GM12878 (cell line): ENCODE measurements at regions not wholly inside any gene's neighbourhood (a gene's known extent, or its start where the extent isn't known, plus 50 kb on each side); places are given as distances from the start of the nearest gene placed in this dataset.

Experiments
- ATAC-seq: fragments of 200-7000 bp; cut with Tn5 transposase; 3 replicates; pipeline ENCODE4 v1.9.1; 2020; ENCODE audit warnings: mild to moderate bottlenecking, moderate library complexity
- BruUV-seq: library from RNA; stranded (reverse); fragments of 400-500 nt; replicated peaks from 2 replicates; lab custom pipeline; 2021; lab: Mats Ljungman, UMichigan
- CTCF ChIA-PET: fragments of 300-600 bp; sonication (Branson Sonifier 250); formaldehyde crosslinking; extraction: SDS; loops from one replicate; lab custom pipeline; 2021; ENCODE audit warnings: inconsistent platforms; lab: Yijun Ruan, JAX
- POLR2A ChIA-PET: fragments of 350-600 bp; formaldehyde crosslinking; extraction: SDS; loops from one replicate; lab custom pipeline; 2021; ENCODE audit warnings: inconsistent platforms; lab: Charles Lee
- RAD21 ChIA-PET: fragments of 300-600 bp; sonication (Branson Sonifier 250); formaldehyde crosslinking; loops from one replicate; lab custom pipeline; 2023; ENCODE audit warnings: antibody characterized with exemption; ENCODE audit not compliant: unreplicated experiment; lab: Charles Lee
- SMC1A ChIA-PET: fragments of 300-600 bp; sonication (Branson Sonifier 250); formaldehyde crosslinking; loops from one replicate; lab custom pipeline; 2023; ENCODE audit not compliant: unreplicated experiment, uncharacterized antibody; lab: Charles Lee
- DNase-seq: peaks from one replicate; pipeline ENCODE4 v3.0.0-alpha.2; 2011; ENCODE audit warnings: low read depth, low spot score
- FAIRE-seq: peaks from 3 replicates; lab custom pipeline; 2011; peaks lifted over from hg19 to GRCh38; lab: Jason Lieb, UNC
- H2AFZ ChIP-seq: 2 replicates; pipeline ENCODE4 v1.6.0; 2011; ENCODE audit warnings: low read depth, low read length, control low read depth; ENCODE audit not compliant: control insufficient read depth
- H3K27ac ChIP-seq: 2 replicates; pipeline ENCODE4 v1.5.1; 2011; ENCODE audit warnings: control low read depth; ENCODE audit not compliant: control insufficient read depth, insufficient read depth
- H3K27me3 ChIP-seq, 2 experiments: replicated peaks in 1 of 2; 2 replicates each; pipeline versions ENCODE4 v1.6.0 to v1.6.1; 2011; ENCODE audit warnings: low read length in 1 of 2; ENCODE audit not compliant: control insufficient read depth in 2 of 2, insufficient read depth in 2 of 2
- H3K36me3 ChIP-seq, 2 experiments: 2 replicates each; pipeline ENCODE4 v1.5.1; 2011; ENCODE audit warnings: low read length in 1 of 2; ENCODE audit not compliant: control insufficient read depth in 2 of 2, insufficient read depth in 2 of 2
- H3K4me1 ChIP-seq: 2 replicates; pipeline ENCODE4 v1.6.1; 2011; ENCODE audit warnings: mild to moderate bottlenecking, low read length, moderate library complexity, mixed read lengths; ENCODE audit not compliant: control insufficient read depth, insufficient read depth
- H3K4me2 ChIP-seq: 2 replicates; pipeline ENCODE4 v1.6.0; 2011; ENCODE audit warnings: control low read depth; ENCODE audit not compliant: control insufficient read depth, insufficient read depth
- H3K4me3 ChIP-seq: fragments of 200-600 bp; sonication (generic); 2 replicates; pipeline ENCODE4 v1.5.1; 2016
- H3K79me2 ChIP-seq: 2 replicates; pipeline ENCODE4 v1.6.0; 2011; ENCODE audit warnings: low read length; ENCODE audit not compliant: control insufficient read depth, insufficient read depth
- H3K9ac ChIP-seq: 2 replicates; pipeline ENCODE4 v1.8.0; 2011; ENCODE audit warnings: low read length, control low read depth, mixed read lengths; ENCODE audit not compliant: control insufficient read depth, insufficient read depth
- H3K9me3 ChIP-seq: replicated peaks from 3 replicates; pipeline ENCODE4 v1.5.1; 2011; ENCODE audit warnings: mild to moderate bottlenecking, low read length; ENCODE audit not compliant: control insufficient read depth, insufficient read depth
- H4K20me1 ChIP-seq: 2 replicates; pipeline ENCODE4 v1.6.0; 2011; ENCODE audit not compliant: control insufficient read depth, insufficient read depth
- ETV6 ChIP-seq, 2 experiments: fragments of 450-650 bp in 1 of 2; IDR thresholded peaks in 1 of 2; conservative IDR thresholded peaks in 1 of 2; 2 replicates each; pipeline ENCODE4 v1.6.1; 2014; ENCODE audit warnings: antibody characterized with exemption in 1 of 2, borderline replicate concordance in 1 of 2, low read depth in 1 of 2, mild to moderate bottlenecking in 1 of 2, moderate library complexity in 1 of 2
- HDGF ChIP-seq: fragments of 450-650 bp; IDR thresholded peaks from 2 replicates; pipeline ENCODE4 v1.6.1; 2016; ENCODE audit warnings: antibody characterized with exemption
- IRF4 ChIP-seq: IDR thresholded peaks from 2 replicates; pipeline ENCODE4 v1.6.1; 2011; ENCODE audit warnings: low read depth, low read length
- MEF2B ChIP-seq: fragments of 450-650 bp; IDR thresholded peaks from 2 replicates; pipeline ENCODE4 v1.6.1; 2018; ENCODE audit warnings: mild to moderate bottlenecking, moderate library complexity; ENCODE audit not compliant: partially characterized antibody, poor library complexity, severe bottlenecking
- MYB ChIP-seq: fragments of 150-350 bp; IDR thresholded peaks from 2 replicates; pipeline ENCODE4 v1.6.1; 2014; ENCODE audit warnings: mild to moderate bottlenecking, low read depth, low read length, borderline replicate concordance
- PAX8 ChIP-seq: fragments of 450-650 bp; IDR thresholded peaks from 2 replicates; pipeline ENCODE4 v1.6.1; 2017; ENCODE audit warnings: mild to moderate bottlenecking, moderate library complexity
- RUNX3 ChIP-seq: IDR thresholded peaks from 2 replicates; pipeline ENCODE4 v1.6.1; 2012; ENCODE audit warnings: low read length, inconsistent platforms
- SMC3 ChIP-seq: IDR thresholded peaks from 2 replicates; pipeline ENCODE4 v1.6.1; 2011; ENCODE audit warnings: low read length, improper control_type of control experiment, borderline replicate concordance
- SUZ12 ChIP-seq: fragments of 200-600 bp; sonication (generic); IDR thresholded peaks from one replicate; pipeline ENCODE4 v1.6.1; 2018; ENCODE audit warnings: antibody characterized with exemption, mild to moderate bottlenecking; ENCODE audit not compliant: unreplicated experiment
- TBL1XR1 ChIP-seq: IDR thresholded peaks from 2 replicates; pipeline ENCODE4 v1.6.1; 2012; ENCODE audit warnings: low read depth, low read length, improper control_type of control experiment
- USF2 ChIP-seq: IDR thresholded peaks from 2 replicates; pipeline ENCODE4 v1.6.1; 2011; ENCODE audit warnings: low read depth, low read length, improper control_type of control experiment, borderline replicate concordance
- ZNF622 ChIP-seq: fragments of 450-650 bp; IDR thresholded peaks from 2 replicates; pipeline ENCODE4 v1.6.1; 2017; ENCODE audit warnings: mild to moderate bottlenecking, inconsistent platforms
- WGBS: methylation state at CpG from one replicate; pipeline ENCODE4 v1.1.6; 2016; ENCODE audit warnings: low lambda C conversion rate; ENCODE audit not compliant: insufficient replicate concordance, insufficient coverage; ENCODE audit errors: missing lambda C conversion rate; 5-methylcytosine and 5-hydroxymethylcytosine counted together
- in situ Hi-C: fragments of 300-500 bp; cut with MboI; formaldehyde crosslinking; loops from 9 replicates; pipeline ENCODE4 v1.14.3; 2018; ENCODE audit warnings: mixed read lengths
- intact Hi-C: fragments of 100-400 bp; cut with micrococcal nuclease; formaldehyde crosslinking; loops from one replicate; pipeline ENCODE4 v1.14.2; 2022; ENCODE audit not compliant: unreplicated experiment
- TF ChIP-seq, protein P1 (sequence below): fragments of 450-650 bp; IDR thresholded peaks from 2 replicates; pipeline ENCODE4 v1.6.1; 2017; ENCODE audit warnings: mild to moderate bottlenecking, moderate library complexity
- TF ChIP-seq, protein P2 (sequence below): IDR thresholded peaks from 2 replicates; pipeline ENCODE4 v1.6.1; 2012; ENCODE audit warnings: low read depth, low read length, improper control_type of control experiment
- TF ChIP-seq, protein P3 (sequence below): fragments of 450-650 bp; formaldehyde crosslinking; IDR thresholded peaks from 2 replicates; pipeline ENCODE4 v1.4.0; 2022; ENCODE audit warnings: mild to moderate bottlenecking, moderate library complexity

DNA sequence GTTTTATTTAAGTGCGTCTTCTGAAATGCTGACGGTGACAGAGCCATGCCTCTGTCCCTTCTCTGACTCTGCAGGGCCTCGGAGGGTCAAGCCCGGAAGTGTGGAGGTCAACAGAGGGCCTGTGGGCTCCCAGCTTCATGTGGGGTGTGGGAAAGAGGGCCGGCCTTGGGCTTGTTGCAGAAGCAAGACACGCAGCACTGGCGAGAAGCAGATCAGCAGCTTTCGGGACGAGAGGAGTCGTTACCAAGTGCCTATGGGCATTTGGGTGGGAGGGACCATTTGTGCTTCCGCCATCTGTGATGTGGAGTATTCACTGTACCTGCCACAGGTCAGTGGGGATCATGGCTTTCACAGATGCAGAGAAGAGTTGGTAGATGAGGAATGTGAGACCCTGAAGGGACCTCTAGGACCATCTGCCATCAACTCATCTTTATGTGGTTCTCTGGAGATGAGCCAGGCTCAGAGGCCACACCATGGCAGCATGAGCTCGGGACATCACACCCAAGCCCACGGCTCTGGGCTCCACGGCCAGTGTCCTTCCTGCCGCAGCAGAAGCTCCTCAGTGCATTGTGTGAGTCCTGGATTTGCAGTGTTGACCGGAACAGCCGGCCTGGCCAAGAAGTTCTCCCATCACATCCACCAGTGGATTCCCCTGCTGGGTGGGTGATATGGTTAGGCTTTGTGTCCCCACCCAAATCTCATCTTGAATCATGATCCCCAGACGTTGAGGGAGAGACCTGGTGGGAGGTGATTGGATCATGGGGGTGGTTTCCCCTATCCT is 590.7 kb downstream of the TBC1D22A start:
- Histone ChIP-seq H3K27ac (no peak overlapping the region), H3K4me2 (no peak overlapping the region), H3K27me3 (no peaks in the 10 kb centered on the region), H3K9me3 (no peaks in the 10 kb centered on the region; the same call in 2 of the 3 replicates), H3K36me3 (no peaks in the 10 kb centered on the region), H4K20me1 (no peaks in the 10 kb centered on the region), H3K79me2 (no peaks in the 10 kb centered on the region), H3K9ac (no peak overlapping the region), H3K4me3 (no peak overlapping the region), H2AFZ (no peak overlapping the region), H3K4me1 (no peaks in the 10 kb centered on the region)
- ChIA-PET CTCF (no interaction called here), RAD21 (no interaction called here), POLR2A (no interaction called here), SMC1A (no interaction called here)
- ATAC-seq (no peak), FAIRE-seq (no peak), DNase-seq (no peak)
- intact Hi-C loops (no loop called here), in situ Hi-C loops (no loop called here)
- no TSS peak for BruUV-seq
- 44% methylated on average over 18 of the region's 18 CpGs for WGBS
- TF ChIP-seq IRF4: no peak
- TF ChIP-seq RUNX3: no peak
- no peak for TF ChIP-seq PAX8
- no peak for TF ChIP-seq TBL1XR1
- TF ChIP-seq HDGF: no peak
- TF ChIP-seq SMC3: no peak
- no peak for TF ChIP-seq MYB
- TF ChIP-seq, protein P1, sequence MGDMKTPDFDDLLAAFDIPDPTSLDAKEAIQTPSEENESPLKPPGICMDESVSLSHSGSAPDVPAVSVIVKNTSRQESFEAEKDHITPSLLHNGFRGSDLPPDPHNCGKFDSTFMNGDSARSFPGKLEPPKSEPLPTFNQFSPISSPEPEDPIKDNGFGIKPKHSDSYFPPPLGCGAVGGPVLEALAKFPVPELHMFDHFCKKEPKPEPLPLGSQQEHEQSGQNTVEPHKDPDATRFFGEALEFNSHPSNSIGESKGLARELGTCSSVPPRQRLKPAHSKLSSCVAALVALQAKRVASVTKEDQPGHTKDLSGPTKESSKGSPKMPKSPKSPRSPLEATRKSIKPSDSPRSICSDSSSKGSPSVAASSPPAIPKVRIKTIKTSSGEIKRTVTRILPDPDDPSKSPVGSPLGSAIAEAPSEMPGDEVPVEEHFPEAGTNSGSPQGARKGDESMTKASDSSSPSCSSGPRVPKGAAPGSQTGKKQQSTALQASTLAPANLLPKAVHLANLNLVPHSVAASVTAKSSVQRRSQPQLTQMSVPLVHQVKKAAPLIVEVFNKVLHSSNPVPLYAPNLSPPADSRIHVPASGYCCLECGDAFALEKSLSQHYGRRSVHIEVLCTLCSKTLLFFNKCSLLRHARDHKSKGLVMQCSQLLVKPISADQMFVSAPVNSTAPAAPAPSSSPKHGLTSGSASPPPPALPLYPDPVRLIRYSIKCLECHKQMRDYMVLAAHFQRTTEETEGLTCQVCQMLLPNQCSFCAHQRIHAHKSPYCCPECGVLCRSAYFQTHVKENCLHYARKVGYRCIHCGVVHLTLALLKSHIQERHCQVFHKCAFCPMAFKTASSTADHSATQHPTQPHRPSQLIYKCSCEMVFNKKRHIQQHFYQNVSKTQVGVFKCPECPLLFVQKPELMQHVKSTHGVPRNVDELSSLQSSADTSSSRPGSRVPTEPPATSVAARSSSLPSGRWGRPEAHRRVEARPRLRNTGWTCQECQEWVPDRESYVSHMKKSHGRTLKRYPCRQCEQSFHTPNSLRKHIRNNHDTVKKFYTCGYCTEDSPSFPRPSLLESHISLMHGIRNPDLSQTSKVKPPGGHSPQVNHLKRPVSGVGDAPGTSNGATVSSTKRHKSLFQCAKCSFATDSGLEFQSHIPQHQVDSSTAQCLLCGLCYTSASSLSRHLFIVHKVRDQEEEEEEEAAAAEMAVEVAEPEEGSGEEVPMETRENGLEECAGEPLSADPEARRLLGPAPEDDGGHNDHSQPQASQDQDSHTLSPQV: no peak
- TF ChIP-seq, protein P2, sequence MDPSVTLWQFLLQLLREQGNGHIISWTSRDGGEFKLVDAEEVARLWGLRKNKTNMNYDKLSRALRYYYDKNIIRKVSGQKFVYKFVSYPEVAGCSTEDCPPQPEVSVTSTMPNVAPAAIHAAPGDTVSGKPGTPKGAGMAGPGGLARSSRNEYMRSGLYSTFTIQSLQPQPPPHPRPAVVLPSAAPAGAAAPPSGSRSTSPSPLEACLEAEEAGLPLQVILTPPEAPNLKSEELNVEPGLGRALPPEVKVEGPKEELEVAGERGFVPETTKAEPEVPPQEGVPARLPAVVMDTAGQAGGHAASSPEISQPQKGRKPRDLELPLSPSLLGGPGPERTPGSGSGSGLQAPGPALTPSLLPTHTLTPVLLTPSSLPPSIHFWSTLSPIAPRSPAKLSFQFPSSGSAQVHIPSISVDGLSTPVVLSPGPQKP: no peak
- TF ChIP-seq, protein P3, sequence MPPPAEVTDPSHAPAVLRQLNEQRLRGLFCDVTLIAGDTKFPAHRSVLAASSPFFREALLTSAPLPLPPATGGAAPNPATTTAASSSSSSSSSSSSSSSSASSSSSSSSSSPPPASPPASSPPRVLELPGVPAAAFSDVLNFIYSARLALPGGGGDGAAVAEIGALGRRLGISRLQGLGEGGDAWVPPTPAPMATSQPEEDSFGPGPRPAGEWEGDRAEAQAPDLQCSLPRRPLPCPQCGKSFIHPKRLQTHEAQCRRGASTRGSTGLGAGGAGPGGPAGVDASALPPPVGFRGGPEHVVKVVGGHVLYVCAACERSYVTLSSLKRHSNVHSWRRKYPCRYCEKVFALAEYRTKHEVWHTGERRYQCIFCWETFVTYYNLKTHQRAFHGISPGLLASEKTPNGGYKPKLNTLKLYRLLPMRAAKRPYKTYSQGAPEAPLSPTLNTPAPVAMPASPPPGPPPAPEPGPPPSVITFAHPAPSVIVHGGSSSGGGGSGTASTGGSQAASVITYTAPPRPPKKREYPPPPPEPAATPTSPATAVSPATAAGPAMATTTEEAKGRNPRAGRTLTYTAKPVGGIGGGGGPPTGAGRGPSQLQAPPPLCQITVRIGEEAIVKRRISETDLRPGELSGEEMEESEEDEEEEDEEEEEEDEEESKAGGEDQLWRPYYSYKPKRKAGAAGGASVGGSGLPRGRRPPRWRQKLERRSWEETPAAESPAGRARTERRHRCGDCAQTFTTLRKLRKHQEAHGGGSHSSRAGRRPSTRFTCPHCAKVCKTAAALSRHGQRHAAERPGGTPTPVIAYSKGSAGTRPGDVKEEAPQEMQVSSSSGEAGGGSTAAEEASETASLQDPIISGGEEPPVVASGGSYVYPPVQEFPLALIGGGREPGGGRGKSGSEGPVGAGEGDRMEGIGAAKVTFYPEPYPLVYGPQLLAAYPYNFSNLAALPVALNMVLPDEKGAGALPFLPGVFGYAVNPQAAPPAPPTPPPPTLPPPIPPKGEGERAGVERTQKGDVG (CRISPR knock-in tag): no peak
- TF ChIP-seq USF2: no peak
- no peak for TF ChIP-seq ETV6 (conservative IDR thresholded peaks at IDR 0.05 in 1 of 2, IDR thresholded peaks at IDR 0.05 in 1 of 2; ENCODE audit: borderline replicate concordance in 1 of 2, low read depth in 1 of 2)
- no peak for TF ChIP-seq ZNF622
- no peak for TF ChIP-seq MEF2B
- TF ChIP-seq SUZ12: no peak
